ENCODE measurements at regions not wholly inside any gene's neighbourhood (a gene's known extent, or its start where the extent isn't known, plus 50 kb on each side); places are given as distances from the start of the nearest gene placed in this dataset.

GRCh38 chr6:111950661-111951496, 77.6 kb upstream of the FYN start:
- TF ChIP-seq CTCF (IDR thresholded peaks at IDR 0.05) (no peak), POLR2A (IDR thresholded peaks at IDR 0.05) (no peak)

Data from testis (tissue), 2 donors.